Endothelial cell of umbilical vein (primary cell): ENCODE measurements at regions not wholly inside any gene's neighbourhood (a gene's known extent, or its start where the extent isn't known, plus 50 kb on each side); places are given as distances from the start of the nearest gene placed in this dataset.

Source experiments
- CTCF ChIP-seq, 2 donors: IDR thresholded peaks; 1 replicate in 1 of 2; 2 replicates in 1 of 2; pipeline ENCODE4 v1.5.1; 2011; ENCODE audit warnings: low read length in 2 of 2, mild to moderate bottlenecking in 2 of 2, moderate library complexity in 2 of 2, control low read depth in 1 of 2, inconsistent platforms in 1 of 2, low read depth in 1 of 2; ENCODE audit not compliant: insufficient read depth in 1 of 2; ENCODE audit errors: extremely low read depth in 1 of 2
- FOS ChIP-seq: IDR thresholded peaks from 2 replicates; pipeline ENCODE4 v1.6.1; 2011; ENCODE audit warnings: mild to moderate bottlenecking, low read length, moderate library complexity, borderline replicate concordance; ENCODE audit not compliant: insufficient read depth
- POLR2AphosphoS5 ChIP-seq: IDR thresholded peaks from 2 replicates; pipeline ENCODE4 v1.6.1; 2012; ENCODE audit warnings: low read depth, mild to moderate bottlenecking, control low read depth, low read length, moderate library complexity; ENCODE audit not compliant: insufficient read depth

- TF ChIP-seq CTCF (IDR thresholded peaks at IDR 0.05; ENCODE audit: extremely low read depth in 1 of 2, insufficient read depth in 1 of 2, low read depth in 1 of 2, low read length in 2 of 2) (no peak), FOS (no peak), POLR2AphosphoS5 (no peak)
Measured at GRCh38 chr7:153322991-153323390, 563.4 kb downstream of the ACTR3B start.
